DND-41 (cell line): ENCODE measurements at regions not wholly inside any gene's neighbourhood (a gene's known extent, or its start where the extent isn't known, plus 50 kb on each side); places are given as distances from the start of the nearest gene placed in this dataset.

Experiments
- ATAC-seq: fragments of 200-7000 bp; cut with Tn5 transposase; 3 replicates; pipeline ENCODE4 v1.9.1; 2021; ENCODE audit warnings: low read depth; ENCODE audit not compliant: insufficient read depth
- DNase-seq: peaks from one replicate; pipeline ENCODE4 v3.0.0-alpha.2; 2020
- H2AFZ ChIP-seq: 2 replicates; pipeline ENCODE4 v1.6.0; 2012; ENCODE audit warnings: low read depth, low read length
- H3K27ac ChIP-seq: 2 replicates; pipeline ENCODE4 v1.5.1; 2012; ENCODE audit warnings: low read length, inconsistent platforms
- H3K27me3 ChIP-seq: fragments of 200-600 bp; sonication (generic); 2 replicates; pipeline ENCODE4 v1.6.0; 2012; ENCODE audit warnings: low read length, mild to moderate bottlenecking, inconsistent platforms; ENCODE audit not compliant: insufficient read depth, poor library complexity
- H3K36me3 ChIP-seq: 2 replicates; pipeline ENCODE4 v1.5.1; 2012; ENCODE audit warnings: low read length, inconsistent platforms; ENCODE audit not compliant: insufficient read depth
- H3K4me1 ChIP-seq: 2 replicates; pipeline ENCODE4 v1.5.1; 2012; ENCODE audit warnings: mild to moderate bottlenecking, low read length; ENCODE audit not compliant: insufficient read depth
- H3K4me2 ChIP-seq: 2 replicates; pipeline ENCODE4 v1.6.0; 2012; ENCODE audit warnings: mild to moderate bottlenecking, moderate library complexity, low read length, inconsistent platforms; ENCODE audit not compliant: insufficient read depth
- H3K4me3 ChIP-seq, 2 experiments: fragments of 200-600 bp in 1 of 2; shearing (Covaris generic) in 1 of 2; 2 replicates each; pipeline ENCODE4 v1.5.1; 2012 to 2016; ENCODE audit warnings: inconsistent platforms in 2 of 2, low read length in 2 of 2, mild to moderate bottlenecking in 2 of 2, low read depth in 1 of 2, moderate library complexity in 1 of 2
- H3K79me2 ChIP-seq: 2 replicates; pipeline ENCODE4 v1.6.0; 2012; ENCODE audit warnings: low read length, inconsistent platforms; ENCODE audit not compliant: insufficient read depth
- H3K9ac ChIP-seq: 2 replicates; pipeline ENCODE4 v1.6.0; 2012; ENCODE audit warnings: low read depth, mild to moderate bottlenecking, inconsistent platforms, low read length, moderate library complexity
- H3K9me3 ChIP-seq: 2 replicates; pipeline ENCODE4 v1.5.1; 2012; ENCODE audit warnings: low read length, moderate library complexity, mild to moderate bottlenecking, inconsistent platforms; ENCODE audit not compliant: insufficient read depth, severe bottlenecking
- H4K20me1 ChIP-seq: 2 replicates; pipeline ENCODE4 v1.6.0; 2012; ENCODE audit warnings: low read length; ENCODE audit not compliant: insufficient read depth
- EZH2 ChIP-seq: IDR thresholded peaks from 3 replicates; pipeline ENCODE4 v1.6.1; 2012; ENCODE audit warnings: borderline replicate concordance, low read depth, mild to moderate bottlenecking, moderate library complexity, low read length, inconsistent platforms; ENCODE audit not compliant: severe bottlenecking
- TF ChIP-seq, protein P1 (sequence below): IDR thresholded peaks from 2 replicates; pipeline ENCODE4 v1.5.1; 2012; ENCODE audit warnings: borderline replicate concordance, low read length, moderate library complexity, mild to moderate bottlenecking; ENCODE audit not compliant: poor library complexity, severe bottlenecking; ENCODE audit errors: extremely low read depth

DNA sequence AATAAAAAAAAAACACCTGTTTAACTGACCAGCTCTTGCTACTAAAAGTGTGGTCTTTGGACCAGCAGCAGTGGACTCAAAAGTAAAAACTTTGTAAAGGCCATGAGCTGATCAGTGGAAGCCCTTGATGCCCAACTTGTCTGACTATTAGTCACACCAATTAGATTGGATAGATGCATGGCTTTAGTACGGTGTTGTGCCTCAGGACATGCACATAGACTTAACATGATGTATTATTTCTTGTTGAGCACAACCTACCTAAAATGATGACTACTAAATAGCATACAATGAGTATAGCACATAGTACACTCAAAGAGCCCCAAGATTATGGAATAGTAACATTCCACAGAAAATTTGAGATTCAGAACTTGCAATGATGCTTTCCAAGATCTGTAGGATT is 95.1 kb upstream of the FIBIN start:
- no peaks in the 10 kb centered on the region for H3K4me1 ChIP-seq
- H3K9ac ChIP-seq, result no peak overlapping the region
- ATAC-seq (no peak), DNase-seq (no peak)
- H3K79me2 ChIP-seq, result no peaks in the 10 kb centered on the region
- no peaks in the 10 kb centered on the region for H4K20me1 ChIP-seq
- H3K4me3 ChIP-seq, result no peak overlapping the region
- H3K36me3 ChIP-seq, result no peaks in the 10 kb centered on the region
- H3K4me2 ChIP-seq, result no peak overlapping the region
- H2AFZ ChIP-seq, result no peak overlapping the region
- no peaks in the 10 kb centered on the region for H3K9me3 ChIP-seq
- TF ChIP-seq, protein P1, sequence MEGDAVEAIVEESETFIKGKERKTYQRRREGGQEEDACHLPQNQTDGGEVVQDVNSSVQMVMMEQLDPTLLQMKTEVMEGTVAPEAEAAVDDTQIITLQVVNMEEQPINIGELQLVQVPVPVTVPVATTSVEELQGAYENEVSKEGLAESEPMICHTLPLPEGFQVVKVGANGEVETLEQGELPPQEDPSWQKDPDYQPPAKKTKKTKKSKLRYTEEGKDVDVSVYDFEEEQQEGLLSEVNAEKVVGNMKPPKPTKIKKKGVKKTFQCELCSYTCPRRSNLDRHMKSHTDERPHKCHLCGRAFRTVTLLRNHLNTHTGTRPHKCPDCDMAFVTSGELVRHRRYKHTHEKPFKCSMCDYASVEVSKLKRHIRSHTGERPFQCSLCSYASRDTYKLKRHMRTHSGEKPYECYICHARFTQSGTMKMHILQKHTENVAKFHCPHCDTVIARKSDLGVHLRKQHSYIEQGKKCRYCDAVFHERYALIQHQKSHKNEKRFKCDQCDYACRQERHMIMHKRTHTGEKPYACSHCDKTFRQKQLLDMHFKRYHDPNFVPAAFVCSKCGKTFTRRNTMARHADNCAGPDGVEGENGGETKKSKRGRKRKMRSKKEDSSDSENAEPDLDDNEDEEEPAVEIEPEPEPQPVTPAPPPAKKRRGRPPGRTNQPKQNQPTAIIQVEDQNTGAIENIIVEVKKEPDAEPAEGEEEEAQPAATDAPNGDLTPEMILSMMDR, result no peak
- no peak for TF ChIP-seq EZH2
- no peak overlapping the region for H3K27ac ChIP-seq
- no peaks in the 10 kb centered on the region for H3K27me3 ChIP-seq

DNA sequence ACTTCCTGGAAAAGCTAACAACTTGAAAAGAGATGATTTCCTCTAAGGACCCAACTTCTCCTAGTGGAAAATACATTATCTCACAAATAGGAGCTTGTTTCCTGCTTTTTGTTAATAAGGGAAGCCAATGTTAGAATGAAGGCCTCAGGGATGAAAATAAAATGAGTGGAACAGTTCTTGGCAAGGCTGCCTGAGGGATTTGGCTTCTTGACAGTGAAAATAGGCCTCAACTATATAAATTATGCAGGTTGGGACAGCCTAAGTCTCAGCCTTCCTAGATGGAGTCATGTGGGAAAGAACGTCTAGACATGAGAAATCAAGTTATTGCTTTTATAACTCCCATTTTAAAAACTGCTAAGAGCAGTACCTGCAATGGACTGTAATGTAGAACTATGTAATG is 92.8 kb upstream of the FIBIN start:
- no peak for TF ChIP-seq EZH2
- TF ChIP-seq, protein P1, result no peak
- Histone ChIP-seq H3K27ac (no peak overlapping the region), H3K36me3 (no peaks in the 10 kb centered on the region), H3K9me3 (no peaks in the 10 kb centered on the region), H3K4me1 (no peaks in the 10 kb centered on the region), H4K20me1 (no peaks in the 10 kb centered on the region), H3K9ac (no peak overlapping the region), H3K4me2 (no peak overlapping the region), H2AFZ (no peak overlapping the region), H3K4me3 (no peak overlapping the region), H3K79me2 (no peaks in the 10 kb centered on the region), H3K27me3 (no peaks in the 10 kb centered on the region)
- DNase-seq (no peak), ATAC-seq (no peak)

DNA sequence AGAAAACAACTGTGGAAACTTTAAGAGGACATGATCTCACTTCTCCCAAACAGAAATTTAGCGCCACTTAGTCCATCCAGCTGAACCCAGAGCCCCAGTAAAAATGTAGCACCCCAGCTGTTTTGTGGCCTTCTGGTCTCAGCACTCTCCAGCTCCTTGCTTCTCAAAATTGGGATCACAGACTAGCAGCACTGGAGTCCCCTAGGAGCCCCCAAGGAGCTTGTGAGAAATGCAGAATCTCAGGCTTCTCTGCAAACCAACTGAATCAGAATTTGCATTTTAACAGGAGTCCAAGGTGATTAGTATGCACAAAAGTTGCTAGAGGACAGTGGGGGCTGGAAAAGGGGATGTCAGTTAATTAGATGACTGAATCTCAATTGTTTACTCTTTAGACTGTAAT is 89.8 kb upstream of the FIBIN start:
- Histone ChIP-seq H2AFZ (no peak overlapping the region), H3K4me3 (no peak overlapping the region), H3K36me3 (no peaks in the 10 kb centered on the region), H3K9me3 (no peaks in the 10 kb centered on the region), H3K27ac (no peak overlapping the region), H3K27me3 (no peaks in the 10 kb centered on the region), H4K20me1 (no peaks in the 10 kb centered on the region), H3K4me2 (no peak overlapping the region), H3K4me1 (no peaks in the 10 kb centered on the region), H3K9ac (no peak overlapping the region), H3K79me2 (no peaks in the 10 kb centered on the region)
- ATAC-seq, result no peak
- TF ChIP-seq EZH2, result no peak
- TF ChIP-seq, protein P1, result no peak
- DNase-seq, result no peak

DNA sequence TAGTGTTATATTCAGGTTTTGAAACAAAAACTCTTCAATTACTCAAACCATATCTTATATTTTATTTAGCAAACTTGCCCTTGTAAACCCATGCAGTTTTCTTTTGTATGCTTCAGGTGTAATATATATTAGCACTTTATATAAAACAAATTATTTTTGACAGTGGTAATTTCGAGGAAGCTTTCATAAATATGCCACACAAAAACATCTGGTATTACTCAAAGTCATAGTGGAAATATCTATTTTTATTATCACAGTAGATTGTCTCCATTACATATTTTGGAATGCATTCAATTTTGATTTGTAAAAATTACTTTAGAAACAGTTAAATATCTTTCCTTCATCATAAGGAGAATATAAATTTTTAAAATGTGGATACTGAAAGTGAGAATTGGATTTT is 89.1 kb upstream of the FIBIN start:
- Histone ChIP-seq H4K20me1 (no peaks in the 10 kb centered on the region), H3K4me3 (no peak overlapping the region), H3K4me2 (no peak overlapping the region), H3K27me3 (no peaks in the 10 kb centered on the region), H3K9me3 (no peaks in the 10 kb centered on the region), H3K4me1 (no peaks in the 10 kb centered on the region), H3K79me2 (no peaks in the 10 kb centered on the region), H2AFZ (no peak overlapping the region), H3K9ac (no peak overlapping the region), H3K36me3 (no peaks in the 10 kb centered on the region), H3K27ac (no peak overlapping the region)
- TF ChIP-seq, protein P1, result no peak
- TF ChIP-seq EZH2, result no peak
- DNase-seq, result no peak
- no peak for ATAC-seq
